Dendritic cell treated with granulocyte-macrophage colony-stimulating factor and Interleukin-4, amounts not matched to agents 40 ng/mL and 50 ng/mL, for 4 days (primary cell): ENCODE measurements at regions not wholly inside any gene's neighbourhood (a gene's known extent, or its start where the extent isn't known, plus 50 kb on each side); places are given as distances from the start of the nearest gene placed in this dataset.

Experiments used
- H3K27ac Mint-ChIP-seq: one replicate; pipeline ENCODE4 v1.8.0; 2022; ENCODE audit warnings: mild to moderate bottlenecking, mixed read lengths
- H3K27me3 Mint-ChIP-seq: one replicate; pipeline ENCODE4 v1.8.0; 2022; ENCODE audit warnings: mild to moderate bottlenecking, mixed read lengths
- H3K36me3 Mint-ChIP-seq: one replicate; pipeline ENCODE4 v1.8.0; 2022; ENCODE audit warnings: low read depth, mixed read lengths
- H3K4me1 Mint-ChIP-seq: one replicate; pipeline ENCODE4 v1.8.0; 2022; ENCODE audit warnings: low read depth, mixed read lengths
- H3K4me3 Mint-ChIP-seq: one replicate; pipeline ENCODE4 v1.8.0; 2022; ENCODE audit warnings: mild to moderate bottlenecking, moderate library complexity, mixed read lengths
- H3K9me3 Mint-ChIP-seq: one replicate; pipeline ENCODE4 v1.8.0; 2022; ENCODE audit warnings: mixed read lengths
- intact Hi-C: fragments of 100-400 bp; cut with micrococcal nuclease; formaldehyde crosslinking; loops from one replicate; pipeline ENCODE4 v1.15.0; 2022

GRCh38 chr3:59327376-59327808 lies 277.6 kb upstream of the CFAP20DC start:
- no peak overlapping the region for H3K27ac Mint-ChIP-seq
- peaks cover 19% of the 10 kb centered on the region for H3K4me1 Mint-ChIP-seq
- H3K27me3 Mint-ChIP-seq: no peaks in the 10 kb centered on the region
- no peaks in the 10 kb centered on the region for H3K36me3 Mint-ChIP-seq
- intact Hi-C loops: no loop called here
- no peaks in the 10 kb centered on the region for H3K9me3 Mint-ChIP-seq
- no peak overlapping the region for H3K4me3 Mint-ChIP-seq

DNA sequence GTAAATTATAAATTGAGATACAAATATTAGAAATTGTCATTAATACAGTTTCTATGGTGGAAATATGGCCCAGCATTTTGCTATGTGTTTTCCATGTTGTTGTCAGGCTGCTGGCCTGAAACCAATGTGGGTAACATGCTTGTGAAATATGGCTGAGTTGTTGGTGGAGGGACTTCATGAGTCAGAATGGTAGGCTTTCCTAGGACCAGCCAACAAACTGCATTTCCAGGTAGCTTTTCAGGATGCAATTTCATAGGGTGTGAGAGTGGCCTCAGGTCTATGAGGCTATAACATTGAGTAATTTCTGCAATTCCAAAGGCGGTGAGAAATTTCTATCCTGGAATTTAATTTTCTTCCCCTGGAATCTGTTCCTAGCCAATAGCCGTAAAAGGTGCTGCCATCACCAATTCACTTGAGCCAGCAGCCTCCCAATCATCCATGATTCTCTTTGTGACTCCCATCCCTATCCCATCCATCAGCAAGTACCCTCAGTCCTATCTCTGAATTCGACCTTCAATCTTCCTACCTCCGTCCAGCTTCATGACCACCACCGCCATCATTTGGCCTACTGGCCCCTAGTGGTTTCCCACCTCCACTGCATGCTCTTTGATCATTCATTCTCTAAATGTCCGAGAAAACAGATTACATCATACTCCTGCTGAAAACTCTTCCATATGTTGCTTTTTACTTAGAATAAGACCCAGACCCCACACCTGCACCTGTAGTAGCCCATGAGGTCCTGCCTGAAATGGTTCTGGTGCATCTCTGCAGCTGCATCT lies 276.6 kb upstream of the CFAP20DC start:
- Mint-ChIP-seq H3K4me3 (no peak overlapping the region), H3K4me1 (peaks cover 19% of the 10 kb centered on the region), H3K27me3 (no peaks in the 10 kb centered on the region), H3K27ac (no peak overlapping the region), H3K9me3 (no peaks in the 10 kb centered on the region), H3K36me3 (no peaks in the 10 kb centered on the region)
- intact Hi-C loops: no loop called here

DNA sequence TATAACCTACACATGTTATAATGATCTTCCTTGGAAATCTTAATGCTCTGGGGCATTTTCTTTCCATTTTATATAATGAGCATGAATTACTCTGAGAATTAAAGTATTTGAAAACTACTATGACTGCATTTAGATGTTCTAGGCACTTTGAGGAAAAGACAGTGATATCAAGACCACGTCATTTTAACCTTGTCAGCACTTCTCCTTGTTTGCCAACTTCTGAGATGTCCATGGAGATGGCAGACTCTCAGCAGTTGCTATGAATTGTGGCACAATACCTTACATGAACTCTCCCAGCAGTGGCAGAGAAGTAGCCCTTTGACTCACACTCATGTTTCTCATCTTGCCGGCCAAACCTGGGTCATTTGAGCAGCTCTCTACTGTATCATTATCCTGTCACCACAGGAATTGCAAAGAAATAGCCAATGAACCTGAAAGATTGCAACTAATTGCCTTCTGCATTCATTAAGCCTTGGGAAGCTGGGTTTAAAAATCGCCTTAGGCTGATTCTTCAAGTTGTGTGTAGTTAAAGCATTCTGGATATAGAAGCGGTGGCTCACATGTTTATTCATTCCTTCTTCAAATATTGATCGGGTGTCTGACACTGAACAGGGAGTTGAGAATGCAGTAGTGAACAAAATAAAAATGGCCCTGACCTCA lies 272.2 kb upstream of the CFAP20DC start:
- intact Hi-C loops: no loop called here
- Mint-ChIP-seq H3K27ac (no peak overlapping the region), H3K4me1 (peaks cover 13% of the 10 kb centered on the region), H3K4me3 (no peak overlapping the region), H3K36me3 (no peaks in the 10 kb centered on the region), H3K9me3 (no peaks in the 10 kb centered on the region), H3K27me3 (no peaks in the 10 kb centered on the region)

GRCh38 chr3:59320080-59320479 lies 270.3 kb upstream of the CFAP20DC start:
- H3K27ac Mint-ChIP-seq: no peak overlapping the region
- intact Hi-C loops: no loop called here
- H3K4me3 Mint-ChIP-seq: no peak overlapping the region
- H3K27me3 Mint-ChIP-seq: no peaks in the 10 kb centered on the region
- H3K4me1 Mint-ChIP-seq: peaks cover 7% of the 10 kb centered on the region
- H3K36me3 Mint-ChIP-seq: no peaks in the 10 kb centered on the region
- no peaks in the 10 kb centered on the region for H3K9me3 Mint-ChIP-seq

DNA sequence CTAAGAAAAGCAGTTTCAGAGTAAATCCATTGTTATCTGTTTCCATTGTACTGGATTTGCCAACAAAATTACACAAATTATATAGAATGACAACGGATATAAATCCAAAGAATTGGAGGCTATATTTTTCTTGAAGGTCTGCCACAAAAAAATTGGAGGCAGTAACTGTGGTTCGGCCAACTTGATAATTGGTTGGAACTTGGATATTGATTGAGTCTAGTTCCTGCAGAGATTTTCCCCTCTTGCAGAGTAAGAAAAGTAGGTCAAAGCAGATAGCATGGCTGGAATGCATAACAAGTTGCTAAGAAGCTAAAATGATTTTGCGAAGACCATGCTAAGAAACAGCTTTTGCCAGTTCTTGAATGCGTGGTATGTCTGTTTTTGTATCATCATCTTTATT lies 269.6 kb upstream of the CFAP20DC start:
- Mint-ChIP-seq H3K4me1 (peaks cover 7% of the 10 kb centered on the region), H3K27me3 (no peaks in the 10 kb centered on the region), H3K4me3 (no peak overlapping the region), H3K36me3 (no peaks in the 10 kb centered on the region), H3K9me3 (no peaks in the 10 kb centered on the region), H3K27ac (no peak overlapping the region)
- intact Hi-C loops: no loop called here

DNA sequence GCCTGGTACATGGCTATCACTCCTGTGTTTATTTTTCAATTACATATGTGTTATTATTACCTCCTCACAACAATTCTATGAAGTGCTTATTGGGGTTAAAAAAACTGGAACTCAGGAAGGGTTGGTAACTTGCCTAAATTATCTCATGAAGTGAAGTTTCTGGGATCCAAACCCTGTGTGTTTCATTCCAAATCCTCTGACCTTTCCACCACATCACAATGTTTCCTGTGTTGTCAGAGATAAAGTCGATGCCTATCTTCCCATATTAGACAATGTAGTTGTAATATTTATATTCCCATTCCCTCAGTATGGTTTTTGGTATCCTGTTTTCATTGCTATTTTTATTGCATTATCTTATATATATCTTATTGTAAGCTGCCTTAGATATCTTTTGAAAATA lies 269.1 kb upstream of the CFAP20DC start:
- intact Hi-C loops: no loop called here
- Mint-ChIP-seq H3K4me1 (peaks cover 6% of the 10 kb centered on the region), H3K9me3 (no peaks in the 10 kb centered on the region), H3K36me3 (no peaks in the 10 kb centered on the region), H3K27me3 (no peaks in the 10 kb centered on the region), H3K4me3 (no peak overlapping the region), H3K27ac (no peak overlapping the region)

GRCh38 chr3:59317386-59317785 lies 267.6 kb upstream of the CFAP20DC start:
- Mint-ChIP-seq H3K36me3 (no peaks in the 10 kb centered on the region), H3K4me1 (no peaks in the 10 kb centered on the region), H3K4me3 (no peak overlapping the region), H3K27ac (no peak overlapping the region), H3K27me3 (peaks cover 3% of the 10 kb centered on the region), H3K9me3 (no peaks in the 10 kb centered on the region)
- intact Hi-C loops: no loop called here

DNA sequence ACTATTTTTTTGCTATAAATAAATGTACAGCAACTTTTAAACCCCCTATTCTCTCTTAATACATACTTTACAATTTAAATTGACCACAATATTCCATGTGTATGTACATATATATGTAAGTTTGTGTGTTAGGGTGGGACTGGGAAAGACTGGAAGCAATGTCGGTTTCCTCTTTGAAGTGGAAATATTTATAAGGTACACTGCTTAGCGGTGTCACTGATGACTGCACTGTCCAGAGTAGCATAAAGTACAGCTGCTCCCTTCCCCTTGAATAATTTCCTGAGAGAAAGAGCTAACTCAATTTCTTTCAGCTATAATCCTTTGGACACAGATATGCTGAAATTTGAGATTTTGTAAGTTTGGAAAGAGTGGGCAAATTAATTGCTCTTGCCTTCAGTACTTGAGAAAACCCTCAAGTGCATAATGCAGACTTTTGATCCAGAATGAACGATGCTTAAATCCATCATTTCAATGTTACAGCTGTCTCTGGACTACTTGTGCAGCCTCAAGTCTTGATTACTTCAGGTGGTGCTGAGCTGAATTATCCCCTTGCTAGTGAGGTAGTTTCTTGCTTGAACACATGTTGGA lies 267.0 kb upstream of the CFAP20DC start:
- Mint-ChIP-seq H3K4me3 (no peak overlapping the region), H3K36me3 (no peaks in the 10 kb centered on the region), H3K27ac (no peak overlapping the region), H3K4me1 (no peaks in the 10 kb centered on the region), H3K9me3 (no peaks in the 10 kb centered on the region), H3K27me3 (peaks cover 4% of the 10 kb centered on the region)
- intact Hi-C loops: no loop called here

GRCh38 chr3:59313365-59313764 lies 263.5 kb upstream of the CFAP20DC start:
- Mint-ChIP-seq H3K4me3 (no peak overlapping the region), H3K9me3 (no peaks in the 10 kb centered on the region), H3K36me3 (no peaks in the 10 kb centered on the region), H3K27ac (no peak overlapping the region), H3K4me1 (no peaks in the 10 kb centered on the region), H3K27me3 (peaks cover 4% of the 10 kb centered on the region)
- intact Hi-C loops: loop anchor here (5.0 kb wide), 1 partner anchor 544 kb away; no protein-coding TSS in a partner anchor

DNA sequence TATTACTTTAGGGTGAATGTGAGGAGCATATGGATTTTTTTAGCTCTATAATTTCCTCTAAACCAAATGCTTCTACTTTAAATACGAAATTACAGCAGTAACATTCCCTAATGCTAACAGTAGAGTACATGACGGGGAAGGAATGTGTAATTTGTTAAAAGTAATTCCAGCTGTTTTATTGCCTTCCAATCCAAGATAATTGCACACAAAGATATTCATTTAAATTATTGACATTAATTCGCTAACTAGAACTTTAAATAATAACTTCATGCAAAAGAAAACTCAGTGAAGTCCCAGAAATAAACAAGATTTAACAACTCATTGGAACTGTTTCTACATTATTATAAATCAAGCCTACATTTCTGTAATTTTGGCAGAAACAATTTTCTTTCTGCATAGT lies 261.4 kb upstream of the CFAP20DC start:
- Mint-ChIP-seq H3K36me3 (no peaks in the 10 kb centered on the region), H3K27me3 (peaks cover 6% of the 10 kb centered on the region), H3K9me3 (no peaks in the 10 kb centered on the region), H3K27ac (no peak overlapping the region), H3K4me3 (no peak overlapping the region), H3K4me1 (no peaks in the 10 kb centered on the region)
- intact Hi-C loops: loop anchor here (5.0 kb wide), 1 partner anchor 546 kb away; no protein-coding TSS in a partner anchor

GRCh38 chr3:59310736-59311135 lies 260.9 kb upstream of the CFAP20DC start:
- Mint-ChIP-seq H3K9me3 (no peaks in the 10 kb centered on the region), H3K4me1 (no peaks in the 10 kb centered on the region), H3K27me3 (peaks cover 6% of the 10 kb centered on the region), H3K27ac (no peak overlapping the region), H3K36me3 (no peaks in the 10 kb centered on the region), H3K4me3 (no peak overlapping the region)
- intact Hi-C loops: loop anchor here (5.0 kb wide), 1 partner anchor 547 kb away; no protein-coding TSS in a partner anchor

DNA sequence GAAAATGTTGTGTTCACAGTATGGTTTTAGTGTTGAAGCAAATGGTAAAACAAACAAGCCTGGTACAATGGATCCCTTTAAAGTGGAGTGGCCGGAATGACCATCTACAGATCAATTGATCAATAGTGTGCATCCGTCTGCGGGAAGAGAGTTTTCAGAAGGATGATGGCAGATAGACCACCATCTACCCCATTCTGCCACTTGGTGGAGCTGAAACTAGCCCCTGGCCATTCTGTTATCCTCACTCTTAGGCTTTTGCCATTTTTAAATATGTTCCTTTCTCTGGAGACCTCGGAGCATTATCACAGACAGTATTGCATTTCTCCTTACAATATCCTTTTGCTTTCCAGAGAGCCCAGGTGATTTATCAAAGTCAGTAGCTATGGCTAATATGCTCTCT lies 258.9 kb upstream of the CFAP20DC start:
- no peak overlapping the region for H3K27ac Mint-ChIP-seq

DNA sequence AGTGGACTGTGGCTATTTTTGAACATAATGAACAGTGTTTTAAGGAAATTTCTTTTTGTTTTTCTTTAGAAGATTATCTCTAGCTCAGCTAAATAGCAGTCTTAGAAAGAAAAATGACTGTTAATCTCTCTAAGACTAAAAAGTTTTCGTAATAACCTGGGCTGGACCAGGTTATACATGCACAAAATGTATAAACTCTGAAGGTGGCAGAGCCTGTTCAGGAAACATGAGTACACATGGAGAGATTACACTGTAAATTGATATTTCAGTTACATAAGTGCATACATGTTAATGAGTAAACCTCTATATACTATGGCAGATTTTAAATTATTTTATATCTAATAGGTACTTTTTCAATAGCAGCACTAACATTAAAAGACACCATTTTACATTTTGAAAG lies 258.2 kb upstream of the CFAP20DC start:
- H3K4me1 Mint-ChIP-seq: no peaks in the 10 kb centered on the region
- H3K27me3 Mint-ChIP-seq: peaks cover 6% of the 10 kb centered on the region
- H3K27ac Mint-ChIP-seq: no peak overlapping the region
- H3K36me3 Mint-ChIP-seq: no peaks in the 10 kb centered on the region
- H3K9me3 Mint-ChIP-seq: no peaks in the 10 kb centered on the region
- no peak overlapping the region for H3K4me3 Mint-ChIP-seq
- intact Hi-C loops: no loop called here

More for the DNA sequence above, 258.9 kb upstream of the CFAP20DC start:
- Mint-ChIP-seq H3K27me3 (peaks cover 6% of the 10 kb centered on the region), H3K4me1 (no peaks in the 10 kb centered on the region), H3K36me3 (no peaks in the 10 kb centered on the region), H3K9me3 (no peaks in the 10 kb centered on the region), H3K4me3 (no peak overlapping the region)
- intact Hi-C loops: no loop called here

DNA sequence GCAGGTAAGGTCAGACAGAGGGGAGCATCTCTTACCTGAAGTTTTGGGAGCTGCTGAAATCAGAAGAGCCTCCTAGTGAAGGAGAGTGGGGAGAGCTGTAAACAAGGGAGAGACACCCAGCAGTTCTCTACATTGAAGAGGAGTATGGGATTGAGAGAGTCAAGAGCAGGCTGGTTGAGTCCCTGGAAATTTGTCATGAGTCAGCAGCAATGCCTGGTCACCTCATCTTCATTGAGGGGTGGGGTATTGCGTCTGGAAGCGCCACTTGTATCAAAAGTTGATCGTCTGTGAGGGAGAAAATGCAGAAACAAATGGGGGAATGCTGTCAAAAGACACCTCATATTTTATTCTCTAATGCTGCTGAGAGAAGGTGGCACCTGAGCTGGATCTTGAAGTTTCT lies 256.6 kb upstream of the CFAP20DC start:
- Mint-ChIP-seq H3K36me3 (no peaks in the 10 kb centered on the region), H3K27me3 (peaks cover 1% of the 10 kb centered on the region), H3K9me3 (no peaks in the 10 kb centered on the region), H3K4me1 (peaks cover 9% of the 10 kb centered on the region), H3K4me3 (no peak overlapping the region), H3K27ac (no peak overlapping the region)
- intact Hi-C loops: no loop called here
